ENCODE measurements at regions not wholly inside any gene's neighbourhood (a gene's known extent, or its start where the extent isn't known, plus 50 kb on each side); places are given as distances from the start of the nearest gene placed in this dataset.

GRCh38 chr12:84243686-84244085, 668.9 kb downstream of the SLC6A15 start (continued):
- no peak for TF ChIP-seq CHD7 (IDR thresholded peaks at IDR 0.05; ENCODE audit: insufficient replicate concordance, low read length)
- TF ChIP-seq CEBPB (IDR thresholded peaks at IDR 0.05; ENCODE audit: low read depth, low read length): no peak

Measured in H1 (cell line).